ENCODE measurements at regions not wholly inside any gene's neighbourhood (a gene's known extent, or its start where the extent isn't known, plus 50 kb on each side); places are given as distances from the start of the nearest gene placed in this dataset.
A peak's percentile ranks its signal among the peaks of the same experiment; 100 is the strongest.
"Not testable (repeated sequence)": the region's sequence is repeated elsewhere in the genome, so short reads cannot be mapped to it uniquely, and the experiment has no call there.

DNA sequence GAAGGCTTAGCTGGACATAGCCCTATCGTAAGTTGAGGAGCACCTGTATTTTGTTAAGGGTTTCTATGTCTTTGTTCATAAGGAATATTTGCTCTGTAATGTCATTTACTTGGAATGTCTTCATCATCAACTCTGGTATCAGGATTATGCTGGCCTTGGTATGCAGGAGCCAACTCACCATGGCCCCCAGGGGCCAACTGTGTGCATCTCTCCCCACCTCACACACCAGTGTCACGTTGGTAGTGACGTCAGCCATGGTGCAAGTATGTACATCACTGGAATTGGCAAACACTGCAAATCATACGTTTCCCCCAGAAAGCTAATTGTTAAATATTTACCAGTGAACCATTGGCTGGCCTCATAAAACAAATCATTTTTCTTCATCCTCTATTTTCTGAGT is 70.8 kb downstream of the YTHDF1 start:
- no peak for DNase-seq

DNA sequence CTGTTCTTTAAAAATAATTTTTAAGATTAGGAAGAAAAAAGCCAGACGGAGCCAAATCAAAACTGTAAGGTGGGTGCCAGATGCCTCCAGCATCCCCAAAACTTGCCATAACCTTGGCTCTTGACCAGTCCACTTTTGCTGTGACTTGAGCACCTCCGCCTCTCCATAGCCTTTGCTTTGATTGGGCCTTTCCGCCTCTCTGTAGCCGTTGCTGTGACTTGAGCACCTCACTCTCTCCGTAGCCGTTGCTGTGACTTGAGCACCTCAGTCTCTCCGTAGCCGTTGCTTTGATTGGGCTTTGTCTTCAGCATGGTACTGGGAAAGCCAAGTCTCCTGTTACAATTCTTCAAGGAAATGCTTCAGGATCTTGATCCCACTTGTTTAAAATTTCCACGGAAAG is 73.0 kb downstream of the YTHDF1 start:
- DNase-seq = no peak

DNA sequence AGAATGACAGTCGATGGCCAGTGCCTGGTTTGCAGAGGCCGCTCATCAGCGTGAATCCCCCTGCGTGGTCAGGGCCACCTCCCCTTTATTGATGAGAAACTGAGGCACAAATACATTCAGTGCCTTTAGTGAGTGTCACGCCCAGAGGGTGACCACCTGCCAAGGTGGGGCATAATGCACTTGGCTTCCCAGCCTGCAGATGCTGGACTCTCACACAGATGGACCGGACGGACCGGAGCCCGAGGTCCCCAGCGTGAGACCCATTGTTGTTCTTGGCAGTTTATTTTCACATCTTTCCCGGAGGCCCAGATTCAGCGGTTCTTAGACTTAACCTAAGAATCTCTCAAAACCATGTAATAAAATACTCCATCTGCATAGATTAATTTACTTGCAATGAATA is 74.4 kb downstream of the YTHDF1 start:
- DNase-seq = no peak

DNA sequence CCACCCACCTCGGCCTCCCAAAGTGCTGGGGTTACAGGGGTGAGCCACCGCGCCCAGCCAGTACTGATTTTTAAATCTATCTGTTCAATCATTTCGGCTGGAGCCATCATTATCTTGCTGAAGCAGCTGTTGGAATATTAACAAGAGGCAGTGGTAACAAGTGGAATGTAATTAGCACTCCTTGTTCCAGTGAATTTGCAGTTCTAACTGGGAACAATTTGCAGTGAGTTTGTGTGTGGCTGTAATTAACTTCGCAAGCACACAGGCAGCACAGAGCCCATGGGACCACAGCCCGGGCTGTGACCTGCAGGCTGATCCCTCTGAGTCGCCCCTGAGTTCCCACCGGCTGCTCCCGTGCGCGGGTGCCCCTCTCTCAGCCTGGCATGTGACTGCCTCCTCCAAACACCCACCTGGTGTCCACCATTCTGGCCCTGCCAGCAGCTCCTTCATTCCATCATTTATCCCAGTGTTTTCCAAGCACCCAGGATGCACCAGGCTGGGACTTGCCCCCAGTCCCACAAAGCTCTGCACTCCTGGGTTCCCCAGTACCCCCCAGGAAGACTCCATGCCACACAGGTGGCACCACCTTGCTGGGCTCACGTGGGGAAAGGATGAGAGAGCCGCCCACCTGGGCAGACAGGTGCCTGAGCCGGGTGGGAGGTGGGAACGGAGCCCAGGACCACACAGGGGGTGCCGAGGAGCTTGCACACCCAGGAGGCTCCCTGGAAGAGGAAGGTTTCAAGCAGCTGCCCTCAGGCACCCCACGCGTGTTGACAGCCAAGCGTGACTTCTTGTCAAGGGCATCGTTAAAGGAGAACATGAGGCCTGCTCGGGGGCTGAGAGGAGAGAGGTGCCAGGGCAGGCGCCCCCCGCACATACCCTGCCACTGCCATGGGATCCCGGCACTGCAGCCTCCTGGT is 75.2 kb downstream of the YTHDF1 start:
- no peak for DNase-seq

DNA sequence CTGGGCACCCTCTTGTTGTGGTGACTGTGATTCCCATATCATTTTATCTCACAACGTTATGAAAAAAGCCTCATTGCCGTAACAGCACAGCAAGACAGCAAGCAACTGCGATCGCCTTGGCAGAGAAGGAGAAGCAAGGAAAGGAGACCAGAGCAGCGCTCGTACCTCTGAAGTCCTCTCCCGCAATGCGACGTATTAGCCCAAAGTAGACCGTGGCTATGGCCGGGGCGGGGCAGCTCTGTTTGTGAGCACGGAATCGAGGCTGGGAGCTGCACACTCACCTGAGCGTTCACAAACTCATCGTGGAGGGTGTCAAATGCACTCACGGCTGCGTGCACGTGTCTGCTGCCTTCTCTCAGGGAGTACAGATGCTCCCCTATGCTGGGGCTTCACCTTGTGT is 76.1 kb downstream of the YTHDF1 start:
- DNase-seq = no peak

DNA sequence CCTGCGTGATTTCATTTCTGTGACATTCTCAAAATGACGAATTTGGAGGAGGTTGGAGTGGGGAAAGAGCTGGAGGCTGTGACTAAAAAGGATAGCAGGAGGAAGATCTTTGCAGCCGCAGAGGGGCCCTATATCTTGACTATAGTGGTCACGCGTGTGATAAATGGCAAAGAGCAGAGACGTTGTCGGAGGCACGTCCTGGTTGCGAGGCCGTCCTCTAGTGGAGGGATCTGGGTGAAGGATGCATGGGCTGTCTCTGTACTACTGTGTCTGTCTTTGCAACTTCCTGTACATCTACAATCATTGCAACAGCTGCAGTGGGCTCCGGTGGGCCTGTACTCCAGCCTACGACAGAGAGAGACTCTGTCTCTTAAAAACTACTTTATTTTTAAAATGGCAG is 76.6 kb downstream of the YTHDF1 start:
- no peak for DNase-seq

DNA sequence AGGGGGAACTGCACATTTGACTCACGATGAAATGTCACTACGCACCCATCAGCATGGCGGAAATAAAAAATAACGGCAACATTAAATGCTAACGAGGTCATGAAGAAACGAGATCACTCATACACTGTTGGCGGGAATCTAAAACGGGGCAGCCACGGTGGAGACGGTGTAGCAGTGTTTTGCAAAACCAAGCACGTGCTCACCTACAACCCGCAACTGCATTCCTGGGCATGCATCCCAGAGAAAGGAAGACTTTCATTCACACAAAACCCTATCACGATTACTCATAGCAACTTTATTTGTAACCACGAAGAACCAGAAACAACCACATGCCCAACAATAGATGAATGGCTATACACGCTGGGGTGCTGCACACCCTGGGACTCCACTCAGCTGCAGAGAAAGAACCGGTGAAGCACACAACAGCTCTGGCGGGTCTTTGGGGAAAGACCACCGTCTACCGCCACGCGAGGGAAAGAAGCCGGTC is 77.0 kb downstream of the YTHDF1 start:
- DNase-seq = no peak

DNA sequence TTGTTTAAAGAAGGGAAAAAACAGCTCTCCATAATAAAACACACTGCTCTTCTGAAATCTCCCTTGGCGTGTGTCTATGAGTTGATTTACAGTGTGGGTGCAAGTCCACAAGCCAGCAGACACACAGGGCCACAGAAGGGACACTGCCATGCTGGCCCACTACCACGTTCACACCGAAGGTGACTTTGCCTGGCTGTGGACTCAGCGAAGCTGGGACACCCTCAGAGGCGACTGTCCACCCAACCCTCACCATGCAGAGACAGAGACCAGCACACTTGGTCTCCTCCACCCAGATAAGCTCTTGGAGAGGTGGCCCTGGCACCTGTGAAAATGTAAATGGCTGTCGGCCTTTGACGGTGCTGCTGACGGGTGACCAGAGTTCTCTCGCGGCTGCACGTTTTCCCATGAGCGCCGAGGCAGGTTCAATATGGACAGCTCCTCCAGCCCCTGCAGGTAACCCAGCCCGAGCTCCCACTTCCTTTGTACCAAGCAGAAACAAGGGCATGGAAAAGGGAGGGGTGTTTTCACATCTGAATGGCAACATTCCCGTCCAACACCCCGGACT is 78.0 kb downstream of the YTHDF1 start:
- DNase-seq = no peak

DNA sequence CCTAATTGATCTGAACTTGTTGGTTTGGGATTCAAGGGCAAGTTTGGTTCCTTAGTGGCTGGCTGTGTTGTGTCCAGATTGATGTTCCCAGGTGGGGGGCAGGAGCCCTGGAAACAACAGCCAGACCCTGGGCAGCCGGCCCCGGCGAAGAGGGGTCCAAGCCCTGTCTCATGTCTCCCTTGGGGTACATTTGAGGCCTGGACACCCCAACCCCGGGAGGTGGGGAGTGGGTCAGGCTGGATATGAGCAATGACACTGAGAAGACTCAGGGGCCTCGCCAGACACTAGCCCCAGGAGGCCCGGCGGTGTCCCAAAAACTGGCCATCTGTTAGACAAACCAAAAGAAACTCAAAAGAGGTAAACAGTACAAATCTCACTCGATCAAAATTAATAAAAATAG is 79.6 kb downstream of the YTHDF1 start:
- DNase-seq = no peak

DNA sequence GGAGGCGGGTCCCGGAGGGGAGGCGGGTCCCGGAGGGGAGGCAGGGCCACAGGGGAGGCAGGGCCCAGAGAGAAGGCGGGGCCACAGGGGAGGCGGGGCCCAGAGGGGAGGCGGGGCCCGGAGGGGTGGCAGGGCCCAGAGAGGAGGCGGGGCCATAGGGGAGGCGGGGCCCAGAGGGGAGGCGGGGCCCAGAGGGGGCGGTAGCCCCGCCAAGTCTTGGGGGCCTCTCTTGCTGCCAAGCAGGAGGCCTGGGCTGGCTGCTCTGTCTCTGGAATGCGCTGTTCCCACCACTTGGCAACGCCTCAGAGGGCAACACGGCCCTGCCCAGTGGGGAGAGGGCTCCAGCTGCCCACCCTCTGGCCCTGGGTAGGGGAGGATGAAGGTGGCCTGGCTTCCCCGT is 80.5 kb downstream of the YTHDF1 start:
- no peak for DNase-seq

DNA sequence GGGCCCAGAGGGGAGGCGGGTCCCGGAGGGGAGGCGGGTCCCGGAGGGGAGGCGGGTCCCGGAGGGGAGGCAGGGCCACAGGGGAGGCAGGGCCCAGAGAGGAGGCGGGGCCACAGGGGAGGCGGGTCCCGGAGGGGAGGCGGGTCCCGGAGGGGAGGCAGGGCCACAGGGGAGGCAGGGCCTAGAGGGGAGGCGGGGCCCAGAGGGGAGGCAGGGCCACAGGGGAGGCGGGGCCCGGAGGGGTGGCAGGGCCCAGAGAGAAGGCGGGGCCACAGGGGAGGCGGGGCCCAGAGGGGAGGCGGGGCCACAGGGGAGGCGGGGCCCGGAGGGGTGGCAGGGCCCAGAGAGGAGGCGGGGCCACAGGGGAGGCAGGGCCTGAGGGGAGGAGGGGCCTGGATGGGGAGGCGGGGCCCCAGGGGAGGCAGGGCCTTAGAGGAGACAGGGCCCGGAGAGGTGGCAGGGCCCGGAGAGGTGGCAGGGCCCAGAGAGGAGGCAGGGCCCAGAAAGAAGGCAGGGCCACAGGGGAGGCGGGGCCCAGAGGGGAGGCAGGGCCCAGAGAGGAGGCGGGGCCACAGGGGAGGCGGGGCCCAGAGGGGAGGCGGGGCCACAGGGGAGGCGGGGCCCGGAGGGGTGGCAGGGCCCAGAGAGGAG is 81.1 kb downstream of the YTHDF1 start:
- DNase-seq = not testable (repeated sequence)

DNA sequence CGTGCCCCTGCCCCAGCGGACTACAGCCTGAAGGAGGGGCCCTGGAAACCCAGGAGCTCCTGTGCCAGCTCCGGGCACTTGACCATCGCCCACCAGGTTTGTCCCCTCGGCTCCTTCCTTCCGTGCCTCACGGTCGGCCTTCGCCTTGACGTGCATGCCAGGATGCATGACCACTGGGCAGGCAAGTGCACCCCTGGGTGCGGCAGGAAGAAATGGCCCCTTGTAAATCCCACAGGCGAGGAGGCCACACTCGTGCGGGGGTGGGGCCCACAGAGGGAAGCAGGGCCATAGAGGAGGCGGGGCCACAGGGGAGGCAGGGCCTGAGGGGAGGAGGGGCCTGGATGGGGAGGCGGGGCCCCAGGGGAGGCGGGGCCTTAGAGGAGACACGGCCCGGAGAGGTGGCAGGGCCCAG is 81.7 kb downstream of the YTHDF1 start:
- DNase-seq = peak; percentile 49

DNA sequence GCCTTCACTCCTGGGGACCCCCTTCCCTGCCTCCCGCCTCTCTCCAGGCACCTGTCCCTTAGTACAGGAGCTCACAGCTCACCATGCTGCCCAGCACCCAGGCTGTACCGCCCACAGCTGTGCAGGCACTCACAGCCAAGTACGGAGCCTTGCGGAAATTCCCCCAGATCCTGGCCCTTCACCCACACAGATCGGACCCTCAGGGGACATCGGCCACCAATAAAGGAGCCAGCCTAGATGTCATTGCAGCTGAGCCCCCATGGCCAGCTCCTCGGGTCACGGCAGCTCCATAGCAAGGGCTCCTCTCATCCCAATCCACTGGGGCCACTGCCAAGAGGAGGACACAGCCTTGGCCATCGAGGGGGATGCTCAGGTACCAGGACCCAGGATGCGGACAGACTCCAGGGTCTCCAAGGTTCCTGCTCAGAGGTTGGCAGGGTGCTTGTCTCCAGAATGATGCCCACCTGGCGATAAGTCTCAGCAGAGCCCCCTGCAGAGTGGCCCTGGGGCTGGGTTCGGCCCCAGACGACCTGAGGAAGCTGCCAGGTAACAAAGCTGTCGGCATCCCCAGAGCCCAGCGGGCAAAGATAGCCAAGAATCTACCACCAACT is 82.3 kb downstream of the YTHDF1 start:
- DNase-seq = peak; percentile 45

DNA sequence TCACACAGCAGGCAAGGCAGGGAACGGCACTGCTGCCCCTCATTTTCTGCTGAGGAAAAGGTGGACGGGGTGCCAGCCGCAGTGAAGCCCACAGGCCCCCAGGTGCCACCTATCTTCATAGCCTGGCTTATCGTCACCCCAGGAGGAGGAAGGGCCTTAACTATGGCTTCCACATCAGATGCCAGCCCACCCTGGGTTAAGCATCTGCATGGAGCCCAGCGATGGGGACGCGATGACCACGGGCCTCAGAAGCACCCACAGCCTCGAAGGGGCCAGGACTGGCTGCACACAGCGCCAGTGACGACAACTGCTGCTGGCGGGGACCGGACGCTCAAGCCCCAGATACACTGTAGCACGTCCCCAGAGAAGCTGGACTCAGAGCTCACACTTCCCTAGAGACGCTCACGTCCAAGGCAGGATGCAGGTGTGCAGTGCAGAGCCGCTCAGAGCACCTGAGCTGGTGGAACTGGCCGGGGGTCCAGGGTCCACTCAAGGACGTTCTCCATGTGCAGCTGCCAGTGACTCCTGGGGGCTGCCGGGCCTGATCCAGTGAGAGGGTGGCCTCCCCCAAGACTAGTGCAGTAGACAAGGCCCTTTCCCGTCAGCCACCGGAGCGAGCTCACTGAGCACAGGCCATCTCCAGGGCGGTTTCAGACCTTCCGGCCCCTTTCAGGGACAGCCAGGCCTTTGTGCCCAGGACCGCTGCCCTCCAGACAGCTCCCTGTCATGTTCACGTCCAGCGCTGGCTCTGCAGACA is 83.0 kb downstream of the YTHDF1 start:
- DNase-seq = peak; percentile 51

DNA sequence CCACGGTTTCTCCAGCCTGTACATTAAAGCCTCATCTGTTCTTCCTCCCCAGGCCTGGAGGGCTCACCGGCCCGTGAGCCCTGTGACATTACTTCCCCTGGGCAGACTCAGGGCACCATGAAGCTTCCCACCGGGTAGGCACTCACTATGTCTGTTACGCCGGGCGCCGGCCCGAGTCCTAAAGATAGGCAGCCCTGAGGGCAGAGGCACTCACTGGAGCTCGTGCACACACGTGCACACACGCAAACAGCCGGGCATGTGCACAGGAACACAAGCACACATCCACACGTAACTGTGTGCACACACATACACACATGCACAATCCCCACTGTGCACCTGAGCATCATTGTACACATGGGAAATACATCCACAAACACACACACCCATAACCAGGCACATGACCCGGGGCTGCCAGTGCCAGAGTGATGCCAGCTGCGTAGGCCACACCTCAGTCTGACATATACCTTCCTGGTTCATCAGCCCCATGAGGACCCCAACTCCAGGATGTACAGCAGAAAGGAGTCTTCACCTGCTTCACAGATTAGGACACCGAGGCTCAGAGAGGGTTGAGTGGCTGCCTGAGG is 83.7 kb downstream of the YTHDF1 start:
- no peak for DNase-seq

DNA sequence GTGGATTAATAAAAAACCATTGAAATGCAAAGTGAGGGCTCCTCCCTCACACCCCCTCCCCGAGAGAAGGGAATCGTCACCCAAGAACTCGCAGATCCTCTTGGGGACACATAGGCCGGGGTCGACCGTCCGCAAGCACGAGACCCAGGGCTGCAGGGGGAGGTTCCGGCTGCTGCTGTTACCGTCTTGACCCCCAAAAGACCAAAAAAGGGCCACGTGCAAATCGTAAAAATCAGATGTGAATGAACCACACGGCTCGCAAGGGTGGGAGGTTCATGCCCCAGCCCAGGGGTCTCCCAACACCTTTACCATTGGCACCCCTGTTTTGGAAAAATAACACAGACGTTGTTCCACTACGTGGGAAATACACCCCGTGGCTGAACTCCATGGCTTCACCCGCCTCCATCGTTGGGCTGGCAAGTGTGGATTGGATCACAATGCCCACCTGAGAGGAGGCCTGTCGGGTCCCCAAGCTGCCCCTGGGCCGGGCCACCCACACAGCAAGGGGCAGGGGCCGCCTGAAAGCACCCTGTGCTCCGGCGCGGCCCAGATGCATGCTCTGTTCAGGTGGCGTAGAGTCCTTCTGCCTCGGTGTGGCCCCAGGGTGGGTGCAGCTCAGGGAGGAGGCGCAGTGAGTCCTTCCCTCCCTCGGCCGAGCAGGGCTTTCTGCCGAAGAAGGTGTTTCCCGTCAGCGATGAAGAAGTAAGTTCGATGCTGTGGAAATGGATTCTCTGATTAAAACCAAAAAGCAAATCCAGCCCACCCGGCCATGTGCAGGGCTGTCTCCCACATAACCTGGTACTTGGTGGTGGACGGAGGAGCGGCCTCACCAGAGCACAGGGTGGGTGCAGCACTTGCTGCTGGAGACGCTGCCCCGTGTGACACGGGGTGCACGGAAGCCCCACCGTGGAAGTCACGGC is 85.0 kb downstream of the YTHDF1 start:
- DNase-seq = peak; percentile 39

DNA sequence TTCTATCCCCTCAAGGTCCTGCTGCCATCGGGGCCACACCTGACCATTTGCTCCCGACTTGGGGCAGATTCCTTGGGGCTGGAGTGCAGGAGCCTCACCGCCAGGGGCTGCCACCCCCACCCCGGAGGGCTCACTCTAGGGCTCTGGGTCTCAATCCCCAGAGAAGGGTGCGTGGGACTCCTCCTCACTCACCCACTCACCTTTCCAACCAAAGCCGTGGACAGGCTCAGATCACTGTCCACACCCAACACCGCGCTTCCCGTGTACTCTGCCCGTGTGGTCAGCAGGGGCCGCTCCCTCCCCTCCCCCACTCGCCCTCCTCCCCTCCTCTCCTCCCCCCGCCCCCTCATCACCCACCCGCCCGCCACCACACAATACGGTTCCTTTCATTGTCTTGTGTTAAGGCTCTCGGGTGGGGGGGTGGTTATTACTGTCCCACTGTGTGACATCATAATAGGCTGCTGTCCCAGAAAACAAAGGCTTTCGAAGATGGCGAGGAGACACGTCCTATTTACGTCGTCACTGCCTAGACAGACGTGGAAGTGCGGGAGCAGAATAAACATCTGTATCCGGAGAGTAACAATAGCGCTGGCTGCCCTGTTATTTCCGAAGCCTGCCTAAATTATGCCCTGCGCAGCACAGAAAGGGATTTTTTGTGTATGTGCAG is 85.8 kb downstream of the YTHDF1 start:
- peak; percentile 28 for DNase-seq

DNA sequence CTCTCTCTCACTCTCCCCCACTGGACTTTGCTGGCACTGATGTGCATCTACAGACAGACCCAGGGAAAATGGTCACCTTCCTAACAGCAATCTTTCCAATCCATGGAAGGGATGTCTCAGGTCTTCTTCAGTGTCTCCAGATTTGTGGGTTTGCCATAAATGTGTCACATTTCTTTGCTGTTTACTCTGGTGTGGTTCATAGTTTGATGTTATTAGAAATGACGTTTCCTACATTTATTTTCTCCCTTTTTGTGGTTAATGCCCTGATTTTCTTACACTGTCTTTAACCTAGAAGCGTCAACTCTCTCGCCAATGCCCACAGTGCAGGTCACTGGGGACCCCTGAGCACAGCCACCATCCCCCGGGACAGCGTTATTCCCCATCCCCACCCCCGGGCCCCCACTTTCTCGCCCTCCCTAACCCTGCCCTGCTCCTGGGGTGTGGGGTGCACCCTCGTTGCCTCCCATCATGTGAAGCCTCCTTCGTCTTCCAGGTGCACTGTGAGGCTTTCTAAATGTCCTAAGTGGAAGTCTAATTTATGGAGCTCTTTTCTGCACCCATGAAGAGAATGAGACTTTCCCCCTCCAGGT is 86.5 kb downstream of the YTHDF1 start:
- peak; percentile 27 for DNase-seq

DNA sequence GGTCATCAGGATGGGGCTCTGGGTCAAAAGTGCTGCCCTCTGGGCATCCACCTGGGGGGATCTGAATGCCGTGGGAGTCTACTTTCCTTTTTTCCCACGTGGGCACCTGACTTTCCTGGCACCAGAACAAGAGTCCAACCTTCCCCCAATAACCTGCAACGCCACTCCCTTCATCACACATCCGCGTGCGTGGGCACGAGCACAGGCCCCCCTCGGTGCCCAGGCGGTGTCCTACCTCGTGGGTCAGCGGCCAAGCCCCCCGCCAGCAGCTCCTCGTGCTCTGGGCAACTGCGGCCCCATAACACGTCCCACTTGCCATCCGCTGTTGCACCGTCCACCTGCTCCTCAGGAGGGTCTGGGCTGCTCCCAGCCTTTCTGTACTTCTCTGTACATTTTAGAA is 87.0 kb downstream of the YTHDF1 start:
- DNase-seq = peak; percentile 31

DNA sequence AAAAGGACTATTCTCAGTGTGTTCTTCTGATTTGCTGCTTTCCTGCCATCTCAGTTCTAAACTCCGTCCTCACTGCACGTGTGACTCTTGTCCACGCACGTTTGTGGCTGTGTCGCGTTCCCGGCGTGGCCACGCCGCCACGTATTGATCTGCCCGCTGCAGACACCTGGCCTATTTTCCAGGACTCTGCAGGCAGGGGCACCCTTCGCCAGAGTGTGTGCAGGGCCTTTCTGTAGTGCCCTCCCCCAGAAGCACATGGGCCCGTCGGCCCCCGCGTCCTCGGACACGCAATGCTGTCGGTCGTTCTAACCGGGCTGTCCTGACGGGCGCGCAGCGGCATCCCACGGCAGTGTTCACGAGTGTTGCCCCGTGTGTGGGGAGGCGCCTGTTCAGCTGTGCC is 87.6 kb downstream of the YTHDF1 start:
- DNase-seq = peak; percentile 49

All from islet precursor cell (in vitro differentiated cells).